ENCODE measurements at regions not wholly inside any gene's neighbourhood (a gene's known extent, or its start where the extent isn't known, plus 50 kb on each side); places are given as distances from the start of the nearest gene placed in this dataset.
"Not testable (repeated sequence)": the region's sequence is repeated elsewhere in the genome, so short reads cannot be mapped to it uniquely, and the experiment has no call there.

DNA sequence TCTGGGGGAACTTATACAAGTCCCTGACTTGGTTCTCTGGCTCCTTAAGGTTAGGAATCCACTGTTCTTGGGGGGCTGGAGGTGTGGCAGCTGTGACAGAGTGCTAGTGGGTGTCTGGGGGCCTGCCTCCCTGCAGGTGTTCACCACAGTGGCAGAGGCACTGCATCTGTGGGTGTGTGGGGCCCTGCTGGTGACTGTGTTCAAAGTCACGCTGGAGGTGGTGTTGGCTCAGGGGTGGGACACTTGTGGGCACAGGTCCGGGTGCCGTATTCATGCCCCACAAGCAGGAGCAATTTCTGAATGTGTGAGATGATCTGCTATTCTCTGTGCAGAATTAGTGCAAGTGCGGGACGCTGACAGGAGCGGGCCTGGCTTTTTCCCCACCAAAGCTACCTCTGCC is 152.5 kb downstream of the POTEB start:
- ATAC-seq (ENCODE audit: low FRiP score); H3K9me3 ChIP-seq (ENCODE audit: control insufficient read depth, low read length); H3K36me3 ChIP-seq (ENCODE audit: control insufficient read depth in 1 of 2, insufficient read depth in 2 of 2, low read length in 1 of 2); H3K4me3 ChIP-seq (ENCODE audit: low read length in 2 of 2); DNase-seq; H3K27ac ChIP-seq (ENCODE audit: low read depth in 1 of 2, low read length in 2 of 2); intact Hi-C loops (cut with DNase I); H3K27me3 ChIP-seq (ENCODE audit: control insufficient read depth in 1 of 2, insufficient read depth in 2 of 2, low read length in 1 of 2); H3K4me1 ChIP-seq (ENCODE audit: control insufficient read depth in 1 of 2, insufficient read depth in 2 of 2, low read length in 2 of 2): not testable (repeated sequence)
- WGBS, 2 donors, result no CpG with 5 or more reads among the region's 6 CpGs

DNA sequence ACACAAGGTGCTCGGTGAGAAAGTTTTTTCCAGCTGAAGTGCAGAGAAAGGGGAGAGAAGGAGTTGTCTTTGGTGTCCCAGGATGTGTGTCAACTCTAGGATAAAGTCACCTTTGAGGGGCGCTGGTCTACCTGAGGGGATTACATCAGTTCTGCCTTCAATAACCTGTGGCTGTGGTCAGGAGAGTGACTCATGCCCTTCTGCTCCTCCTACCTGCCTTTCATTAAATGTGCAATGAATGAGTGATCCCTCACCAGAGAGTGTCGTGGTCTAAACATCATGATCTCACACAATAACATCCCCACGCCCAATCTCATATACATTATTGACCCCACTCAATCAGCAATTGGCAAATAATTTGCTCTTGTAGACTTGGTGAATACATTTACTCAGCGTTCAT is 156.4 kb downstream of the POTEB start:
- H3K4me3 ChIP-seq (ENCODE audit: low read length in 2 of 2); H3K4me1 ChIP-seq (ENCODE audit: control insufficient read depth in 1 of 2, insufficient read depth in 2 of 2, low read length in 2 of 2); H3K27me3 ChIP-seq (ENCODE audit: control insufficient read depth in 1 of 2, insufficient read depth in 2 of 2, low read length in 1 of 2); H3K9me3 ChIP-seq (ENCODE audit: control insufficient read depth, low read length); H3K36me3 ChIP-seq (ENCODE audit: control insufficient read depth in 1 of 2, insufficient read depth in 2 of 2, low read length in 1 of 2); H3K27ac ChIP-seq (ENCODE audit: low read depth in 1 of 2, low read length in 2 of 2); DNase-seq; ATAC-seq (ENCODE audit: low FRiP score); intact Hi-C loops (cut with DNase I): not testable (repeated sequence)
- no CpG with 5 or more reads among the region's 5 CpGs for WGBS, 2 donors

DNA sequence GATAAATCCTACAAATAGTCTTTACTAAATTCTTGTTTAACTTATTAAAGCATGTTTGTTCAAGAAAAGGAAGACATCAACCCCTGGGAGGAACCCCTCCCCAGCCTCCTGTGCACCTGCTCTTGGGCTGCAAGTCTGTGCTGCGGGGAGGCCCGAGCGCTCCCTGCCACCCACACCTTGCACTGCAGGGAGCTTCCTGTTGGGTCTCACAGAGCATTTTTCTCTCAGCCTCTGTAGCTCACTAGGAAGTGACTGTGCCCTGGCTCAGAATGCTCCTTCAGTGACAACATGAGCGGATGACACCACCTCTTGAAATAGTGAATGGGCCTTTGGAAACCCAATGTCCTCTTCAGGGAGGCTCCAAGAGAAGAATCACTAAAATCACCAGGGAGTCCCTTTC is 158.8 kb downstream of the POTEB start:
- ATAC-seq (ENCODE audit: low FRiP score); H3K27me3 ChIP-seq (ENCODE audit: control insufficient read depth in 1 of 2, insufficient read depth in 2 of 2, low read length in 1 of 2); H3K36me3 ChIP-seq (ENCODE audit: control insufficient read depth in 1 of 2, insufficient read depth in 2 of 2, low read length in 1 of 2); intact Hi-C loops (cut with DNase I); H3K27ac ChIP-seq (ENCODE audit: low read depth in 1 of 2, low read length in 2 of 2); DNase-seq; H3K4me3 ChIP-seq (ENCODE audit: low read length in 2 of 2); H3K9me3 ChIP-seq (ENCODE audit: control insufficient read depth, low read length); H3K4me1 ChIP-seq (ENCODE audit: control insufficient read depth in 1 of 2, insufficient read depth in 2 of 2, low read length in 2 of 2): not testable (repeated sequence)
- no CpG with 5 or more reads among the region's 4 CpGs for WGBS, 2 donors

DNA sequence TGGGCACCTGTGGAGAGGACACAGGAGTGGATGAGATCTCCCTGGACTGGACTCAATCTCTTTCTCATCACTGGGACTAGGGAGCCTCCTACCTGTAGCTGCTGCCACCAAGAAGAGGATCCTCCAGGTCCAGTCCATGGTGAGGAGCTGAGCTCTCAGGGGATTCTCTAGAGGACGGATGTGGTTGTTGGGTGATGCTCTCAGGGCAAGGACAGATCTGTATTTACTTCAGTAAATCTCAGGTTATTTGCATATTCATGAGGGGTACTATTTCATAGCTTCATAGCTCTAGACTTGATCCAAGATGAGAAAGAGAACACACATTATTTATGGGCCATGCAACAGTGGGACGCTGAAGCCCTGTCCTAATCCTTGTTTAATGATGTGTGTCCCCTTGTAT is 159.4 kb downstream of the POTEB start:
- not testable (repeated sequence) for H3K36me3 ChIP-seq (ENCODE audit: control insufficient read depth in 1 of 2, insufficient read depth in 2 of 2, low read length in 1 of 2); ATAC-seq (ENCODE audit: low FRiP score)
- no CpG with 5 or more reads among the region's 2 CpGs for WGBS, 2 donors

DNA sequence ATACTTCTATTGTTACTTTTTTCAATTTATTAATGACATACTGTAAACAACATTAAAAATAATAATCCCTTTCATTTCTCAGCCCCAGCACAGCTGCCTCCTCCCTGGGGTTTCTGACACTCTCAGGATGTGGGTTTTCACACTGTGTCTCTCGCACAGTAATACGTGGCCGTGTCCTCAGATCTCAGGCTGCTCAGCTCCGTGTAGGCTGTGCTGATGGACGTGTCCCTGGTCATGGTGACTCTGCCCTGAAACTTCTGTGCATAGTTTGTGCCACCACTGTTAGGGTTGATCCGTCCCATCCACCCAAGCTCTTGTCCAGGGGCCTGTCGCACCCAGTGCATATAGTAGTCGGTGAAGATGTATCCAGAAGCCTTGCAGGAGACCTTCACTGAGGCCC is 159.9 kb downstream of the POTEB start:
- DNase-seq; H3K4me1 ChIP-seq (ENCODE audit: control insufficient read depth in 1 of 2, insufficient read depth in 2 of 2, low read length in 2 of 2); ATAC-seq (ENCODE audit: low FRiP score); H3K4me3 ChIP-seq (ENCODE audit: low read length in 2 of 2); intact Hi-C loops (cut with DNase I); H3K36me3 ChIP-seq (ENCODE audit: control insufficient read depth in 1 of 2, insufficient read depth in 2 of 2, low read length in 1 of 2); H3K27ac ChIP-seq (ENCODE audit: low read depth in 1 of 2, low read length in 2 of 2); H3K27me3 ChIP-seq (ENCODE audit: control insufficient read depth in 1 of 2, insufficient read depth in 2 of 2, low read length in 1 of 2); H3K9me3 ChIP-seq (ENCODE audit: control insufficient read depth, low read length): not testable (repeated sequence)
- no CpG with 5 or more reads among the region's 8 CpGs for WGBS, 2 donors

More for the DNA sequence above, 159.4 kb downstream of the POTEB start:
- H3K4me3 ChIP-seq (ENCODE audit: low read length in 2 of 2); H3K27me3 ChIP-seq (ENCODE audit: control insufficient read depth in 1 of 2, insufficient read depth in 2 of 2, low read length in 1 of 2); H3K4me1 ChIP-seq (ENCODE audit: control insufficient read depth in 1 of 2, insufficient read depth in 2 of 2, low read length in 2 of 2); H3K27ac ChIP-seq (ENCODE audit: low read depth in 1 of 2, low read length in 2 of 2); DNase-seq; H3K9me3 ChIP-seq (ENCODE audit: control insufficient read depth, low read length); intact Hi-C loops (cut with DNase I): not testable (repeated sequence)

DNA sequence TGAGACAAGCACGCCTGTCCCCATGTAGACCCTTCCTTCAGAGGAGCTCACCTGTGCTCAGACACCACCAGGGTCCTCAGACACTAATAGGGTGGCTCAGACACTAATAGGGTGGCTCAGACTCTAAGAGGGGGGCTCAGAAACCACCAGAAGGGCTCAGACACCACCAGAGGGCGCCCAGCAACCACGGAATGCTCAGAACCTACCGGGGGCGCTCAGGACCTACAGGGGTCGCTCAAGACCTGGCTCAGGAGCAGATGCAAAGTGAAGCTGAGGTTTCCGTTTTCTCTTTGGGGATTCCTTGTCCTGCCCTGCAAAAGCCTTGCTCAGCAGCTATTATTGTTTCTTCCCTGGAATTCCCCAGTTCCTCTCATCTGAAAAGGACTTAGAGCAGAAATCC is 172.1 kb downstream of the POTEB start:
- intact Hi-C loops (cut with DNase I); DNase-seq; H3K4me1 ChIP-seq (ENCODE audit: control insufficient read depth in 1 of 2, insufficient read depth in 2 of 2, low read length in 2 of 2); H3K27me3 ChIP-seq (ENCODE audit: control insufficient read depth in 1 of 2, insufficient read depth in 2 of 2, low read length in 1 of 2); H3K9me3 ChIP-seq (ENCODE audit: control insufficient read depth, low read length); H3K36me3 ChIP-seq (ENCODE audit: control insufficient read depth in 1 of 2, insufficient read depth in 2 of 2, low read length in 1 of 2); H3K27ac ChIP-seq (ENCODE audit: low read depth in 1 of 2, low read length in 2 of 2); ATAC-seq (ENCODE audit: low FRiP score); H3K4me3 ChIP-seq (ENCODE audit: low read length in 2 of 2): not testable (repeated sequence)
- no CpG with 5 or more reads among the region's 7 CpGs for WGBS, 2 donors

DNA sequence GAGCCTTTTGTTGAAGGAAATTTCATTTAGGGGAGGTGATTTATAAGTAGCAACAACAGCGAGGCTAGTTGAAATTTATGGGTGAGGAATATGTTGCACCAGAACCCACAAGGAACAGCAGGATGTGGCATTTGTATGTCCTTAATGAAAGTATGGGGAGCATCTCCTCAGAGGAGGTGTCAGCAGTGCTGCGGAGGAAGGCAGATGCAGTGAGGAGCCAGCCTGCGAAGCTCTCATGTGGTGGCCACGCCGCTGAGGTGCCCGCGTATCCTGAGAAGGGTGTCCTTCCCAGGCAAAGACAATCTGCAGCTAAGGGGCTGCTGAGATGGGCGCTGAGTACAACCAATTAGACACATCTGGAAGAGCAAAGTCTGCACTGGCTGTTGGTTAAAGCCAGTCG is 178.9 kb downstream of the POTEB start:
- WGBS, 2 donors, result no CpG with 5 or more reads among the region's 9 CpGs
- H3K36me3 ChIP-seq (ENCODE audit: control insufficient read depth in 1 of 2, insufficient read depth in 2 of 2, low read length in 1 of 2); intact Hi-C loops (cut with DNase I); H3K4me1 ChIP-seq (ENCODE audit: control insufficient read depth in 1 of 2, insufficient read depth in 2 of 2, low read length in 2 of 2); H3K9me3 ChIP-seq (ENCODE audit: control insufficient read depth, low read length); H3K4me3 ChIP-seq (ENCODE audit: low read length in 2 of 2); H3K27ac ChIP-seq (ENCODE audit: low read depth in 1 of 2, low read length in 2 of 2); DNase-seq; H3K27me3 ChIP-seq (ENCODE audit: control insufficient read depth in 1 of 2, insufficient read depth in 2 of 2, low read length in 1 of 2); ATAC-seq (ENCODE audit: low FRiP score): not testable (repeated sequence)

DNA sequence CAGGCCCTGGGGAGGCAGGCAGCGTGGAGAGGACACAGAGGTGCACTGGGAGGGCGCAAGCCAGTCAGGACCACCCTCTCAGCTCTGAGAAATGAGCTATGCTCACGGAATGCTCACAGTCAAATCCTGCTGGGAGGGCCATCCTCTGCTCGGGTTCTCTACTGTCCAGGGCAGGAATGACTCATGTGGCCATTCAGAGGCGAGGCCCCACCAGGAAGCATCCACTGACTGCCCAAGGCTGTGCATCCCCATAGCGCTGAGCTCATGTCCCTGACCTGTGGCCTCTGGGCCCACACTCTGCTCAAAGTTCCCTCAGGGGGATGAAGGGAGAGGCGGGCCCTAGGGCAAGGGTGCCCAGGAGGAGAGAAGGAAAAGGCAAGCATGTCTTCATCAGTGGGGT is 182.4 kb downstream of the POTEB start:
- H3K9me3 ChIP-seq (ENCODE audit: control insufficient read depth, low read length); H3K4me3 ChIP-seq (ENCODE audit: low read length in 2 of 2); H3K27me3 ChIP-seq (ENCODE audit: control insufficient read depth in 1 of 2, insufficient read depth in 2 of 2, low read length in 1 of 2); H3K4me1 ChIP-seq (ENCODE audit: control insufficient read depth in 1 of 2, insufficient read depth in 2 of 2, low read length in 2 of 2); H3K36me3 ChIP-seq (ENCODE audit: control insufficient read depth in 1 of 2, insufficient read depth in 2 of 2, low read length in 1 of 2); intact Hi-C loops (cut with DNase I); DNase-seq; ATAC-seq (ENCODE audit: low FRiP score); H3K27ac ChIP-seq (ENCODE audit: low read depth in 1 of 2, low read length in 2 of 2): not testable (repeated sequence)
- no CpG with 5 or more reads among the region's 7 CpGs for WGBS, 2 donors

DNA sequence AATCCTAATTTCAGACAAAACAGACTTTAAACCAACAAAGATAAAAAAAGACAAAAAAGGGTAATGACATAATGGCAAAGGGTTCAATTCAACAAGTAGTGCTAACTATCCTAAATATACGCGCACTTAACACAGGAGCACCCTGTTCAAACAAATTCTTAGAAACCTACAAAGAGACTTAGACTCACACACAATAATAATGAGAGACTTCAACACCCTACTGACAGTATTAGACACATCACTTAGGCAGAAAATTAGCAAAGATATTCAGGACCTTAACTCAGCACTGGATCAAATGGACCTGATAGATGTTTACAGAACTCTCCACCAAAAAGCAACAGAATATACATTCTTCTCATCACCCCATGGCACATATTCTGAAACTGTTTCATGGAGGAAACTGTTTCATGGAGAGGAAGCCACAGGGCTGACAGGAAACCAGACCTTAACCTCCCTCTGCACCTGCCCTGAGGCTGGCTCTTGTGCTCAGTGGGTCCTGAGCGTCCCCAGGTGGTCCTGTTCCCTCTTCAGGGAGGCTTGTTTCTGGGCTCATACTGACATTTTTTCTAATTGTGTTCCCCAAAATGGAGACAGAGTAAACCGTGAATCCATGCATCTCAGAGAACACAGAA is 184.9 kb downstream of the POTEB start:
- H3K27me3 ChIP-seq (ENCODE audit: control insufficient read depth in 1 of 2, insufficient read depth in 2 of 2, low read length in 1 of 2); DNase-seq; H3K36me3 ChIP-seq (ENCODE audit: control insufficient read depth in 1 of 2, insufficient read depth in 2 of 2, low read length in 1 of 2); intact Hi-C loops (cut with DNase I); H3K27ac ChIP-seq (ENCODE audit: low read depth in 1 of 2, low read length in 2 of 2); H3K9me3 ChIP-seq (ENCODE audit: control insufficient read depth, low read length); H3K4me3 ChIP-seq (ENCODE audit: low read length in 2 of 2); ATAC-seq (ENCODE audit: low FRiP score); H3K4me1 ChIP-seq (ENCODE audit: control insufficient read depth in 1 of 2, insufficient read depth in 2 of 2, low read length in 2 of 2): not testable (repeated sequence)
- no CpG with 5 or more reads among the region's 4 CpGs for WGBS, 2 donors

Measured in aorta (tissue), 5 donors.